K562 (cell line): ENCODE measurements at regions not wholly inside any gene's neighbourhood (a gene's known extent, or its start where the extent isn't known, plus 50 kb on each side); places are given as distances from the start of the nearest gene placed in this dataset.
A peak's percentile ranks its signal among the peaks of the same experiment; 100 is the strongest.

Experiments used
- C11orf30 ChIP-seq: fragments of 450-650 bp; IDR thresholded peaks from 2 replicates; pipeline ENCODE4 v1.6.1; 2016; ENCODE audit warnings: low read depth, mild to moderate bottlenecking
- CREM ChIP-seq: IDR thresholded peaks from 2 replicates; pipeline ENCODE4 v1.6.1; 2014; ENCODE audit warnings: antibody characterized with exemption, low read depth
- DNMT1 ChIP-seq: fragments of 450-650 bp; IDR thresholded peaks from 2 replicates; pipeline ENCODE4 v1.6.1; 2016; ENCODE audit warnings: antibody characterized with exemption, mild to moderate bottlenecking
- FOXA3 ChIP-seq, 2 experiments: fragments of 450-650 bp in 1 of 2; sonication (generic) in 1 of 2; formaldehyde crosslinking; IDR thresholded peaks in 1 of 2; conservative IDR thresholded peaks in 1 of 2; 2 replicates each; pipeline versions ENCODE4 v1.4.0 to v1.8.0; 2020 to 2022; ENCODE audit warnings: mild to moderate bottlenecking in 2 of 2, missing genetic modification reagents in 1 of 2
- ILK ChIP-seq: fragments of 450-650 bp; IDR thresholded peaks from 2 replicates; pipeline ENCODE4 v1.6.1; 2016; ENCODE audit warnings: missing genetic modification characterization, low read depth, mild to moderate bottlenecking, missing compliant biosample characterization, moderate library complexity, borderline replicate concordance
- KDM1A ChIP-seq, 2 experiments: fragments of 450-650 bp; IDR thresholded peaks; 2 replicates each; pipeline ENCODE4 v1.6.1; 2016; ENCODE audit warnings: mild to moderate bottlenecking in 2 of 2
- L3MBTL2 ChIP-seq: fragments of 450-650 bp; IDR thresholded peaks from 2 replicates; pipeline ENCODE4 v1.6.1; 2016; ENCODE audit warnings: mild to moderate bottlenecking, moderate library complexity
- MBD2 ChIP-seq: sonication (generic); IDR thresholded peaks from 2 replicates; pipeline ENCODE4 v1.6.1; 2016; ENCODE audit warnings: low read depth, borderline replicate concordance
- MEF2D ChIP-seq: conservative IDR thresholded peaks from 2 replicates; pipeline ENCODE4 v1.6.1; 2016; ENCODE audit warnings: low read depth, missing genetic modification characterization, missing compliant biosample characterization
- MTA2 ChIP-seq: fragments of 450-650 bp; IDR thresholded peaks from 2 replicates; pipeline ENCODE4 v1.6.1; 2016; ENCODE audit warnings: low read depth
- NR4A1 ChIP-seq, 2 experiments: fragments of 250-450 bp in 1 of 2; fragments of 450-650 bp in 1 of 2; sonication (Bioruptor Pico) in 1 of 2; IDR thresholded peaks; 2 replicates each; pipeline versions ENCODE4 v1.4.0 to v1.6.1; 2016 to 2020; ENCODE audit warnings: mild to moderate bottlenecking in 2 of 2, missing compliant biosample characterization in 1 of 2, missing genetic modification characterization in 1 of 2, moderate library complexity in 1 of 2
- POLR2AphosphoS5 ChIP-seq: IDR thresholded peaks from 2 replicates; pipeline ENCODE4 v1.6.1; 2011; ENCODE audit warnings: mild to moderate bottlenecking, low read depth, low read length, moderate library complexity; ENCODE audit not compliant: control insufficient read depth, insufficient read depth
- SMAD1 ChIP-seq: fragments of 150-350 bp; IDR thresholded peaks from 2 replicates; pipeline ENCODE4 v1.6.1; 2014; ENCODE audit warnings: low read length, low read depth; ENCODE audit not compliant: partially characterized antibody
- SMAD2 ChIP-seq: fragments of 150-350 bp; IDR thresholded peaks from 2 replicates; pipeline ENCODE4 v1.6.1; 2014; ENCODE audit warnings: low read depth, mild to moderate bottlenecking, low read length
- THRAP3 ChIP-seq: fragments of 450-650 bp; IDR thresholded peaks from 2 replicates; pipeline ENCODE4 v1.6.1; 2016; ENCODE audit warnings: mild to moderate bottlenecking, inconsistent platforms, borderline replicate concordance
- ZBTB17 ChIP-seq: fragments of 450-650 bp; formaldehyde crosslinking; IDR thresholded peaks from 2 replicates; pipeline ENCODE4 v1.4.0; 2020; ENCODE audit warnings: mild to moderate bottlenecking
- ZNF551 ChIP-seq: fragments of 250-450 bp; sonication (Bioruptor Pico); IDR thresholded peaks from 2 replicates; pipeline ENCODE4 v1.5.0; 2021; ENCODE audit warnings: mild to moderate bottlenecking, moderate library complexity
- TF ChIP-seq, protein P1 (sequence below): fragments of 450-650 bp; conservative IDR thresholded peaks from 2 replicates; pipeline ENCODE4 v1.6.1; 2016; ENCODE audit warnings: missing genetic modification characterization, low read depth, mild to moderate bottlenecking, missing compliant biosample characterization, moderate library complexity
- TF ChIP-seq, protein P2 (sequence below): fragments of 450-650 bp; conservative IDR thresholded peaks from 2 replicates; pipeline ENCODE4 v1.6.1; 2016; ENCODE audit warnings: missing genetic modification characterization, low read depth, mild to moderate bottlenecking, control low read depth, missing compliant biosample characterization
- TF ChIP-seq, protein P3 (sequence below): sonication (generic); formaldehyde crosslinking; IDR thresholded peaks from 2 replicates; pipeline ENCODE4 v1.8.0; 2022; ENCODE audit warnings: mild to moderate bottlenecking, missing genetic modification reagents
- TF ChIP-seq, protein P4 (sequence below), 2 experiments: fragments of 450-650 bp; IDR thresholded peaks; 2 replicates each; pipeline ENCODE4 v1.6.1; 2016

DNA sequence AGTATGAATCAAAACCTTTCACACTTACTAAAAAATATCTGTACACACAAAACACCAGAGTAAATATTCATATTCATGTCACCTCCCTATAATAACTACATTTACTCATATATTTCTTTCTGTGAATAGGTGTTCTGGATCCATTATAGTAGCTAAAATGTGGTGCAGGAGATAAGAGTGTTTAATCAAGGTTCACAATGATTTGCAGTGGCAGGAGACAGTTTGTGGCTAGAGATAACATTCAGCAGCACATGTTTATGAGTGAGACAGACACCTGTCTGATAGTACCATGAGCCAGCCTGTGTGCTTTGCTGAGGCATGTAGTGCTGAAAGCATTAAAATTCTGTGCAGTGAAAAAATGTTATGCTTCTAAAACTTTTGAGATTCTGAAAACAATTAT, 410.3 kb downstream of the SRGAP2C start (continued):
- TF ChIP-seq, protein P1, sequence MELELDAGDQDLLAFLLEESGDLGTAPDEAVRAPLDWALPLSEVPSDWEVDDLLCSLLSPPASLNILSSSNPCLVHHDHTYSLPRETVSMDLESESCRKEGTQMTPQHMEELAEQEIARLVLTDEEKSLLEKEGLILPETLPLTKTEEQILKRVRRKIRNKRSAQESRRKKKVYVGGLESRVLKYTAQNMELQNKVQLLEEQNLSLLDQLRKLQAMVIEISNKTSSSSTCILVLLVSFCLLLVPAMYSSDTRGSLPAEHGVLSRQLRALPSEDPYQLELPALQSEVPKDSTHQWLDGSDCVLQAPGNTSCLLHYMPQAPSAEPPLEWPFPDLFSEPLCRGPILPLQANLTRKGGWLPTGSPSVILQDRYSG = peak; percentile 57; the same call in 1 of the 2 replicates
- TF ChIP-seq, protein P2, sequence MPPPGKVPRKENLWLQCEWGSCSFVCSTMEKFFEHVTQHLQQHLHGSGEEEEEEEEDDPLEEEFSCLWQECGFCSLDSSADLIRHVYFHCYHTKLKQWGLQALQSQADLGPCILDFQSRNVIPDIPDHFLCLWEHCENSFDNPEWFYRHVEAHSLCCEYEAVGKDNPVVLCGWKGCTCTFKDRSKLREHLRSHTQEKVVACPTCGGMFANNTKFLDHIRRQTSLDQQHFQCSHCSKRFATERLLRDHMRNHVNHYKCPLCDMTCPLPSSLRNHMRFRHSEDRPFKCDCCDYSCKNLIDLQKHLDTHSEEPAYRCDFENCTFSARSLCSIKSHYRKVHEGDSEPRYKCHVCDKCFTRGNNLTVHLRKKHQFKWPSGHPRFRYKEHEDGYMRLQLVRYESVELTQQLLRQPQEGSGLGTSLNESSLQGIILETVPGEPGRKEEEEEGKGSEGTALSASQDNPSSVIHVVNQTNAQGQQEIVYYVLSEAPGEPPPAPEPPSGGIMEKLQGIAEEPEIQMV = 0 out of 2 replicates have a peak, but pooled peaks have one; percentile 60
- peak in 1 of 2 experiments; percentile 64; a peak in 2 of 4 replicates for TF ChIP-seq FOXA3 (CRISPR knock-in tag; conservative IDR thresholded peaks at IDR 0.05 in 1 of 2, IDR thresholded peaks at IDR 0.05 in 1 of 2)
- TF ChIP-seq MBD2 = peak; percentile 64
- no peak for TF ChIP-seq NR4A1 (CRISPR knock-in tag; IDR thresholded peaks at IDR 0.05)
- TF ChIP-seq NR4A1 (tag; IDR thresholded peaks at IDR 0.05) = peak; percentile 78
- peak; percentile 86 for TF ChIP-seq ZBTB17 (CRISPR knock-in tag)
- TF ChIP-seq ILK (tag) = no peak
- peak; percentile 60; the same call in 1 of the 2 replicates for TF ChIP-seq CREM
- no peak for TF ChIP-seq THRAP3
- peak; percentile 93 for TF ChIP-seq POLR2AphosphoS5
- no peak for TF ChIP-seq DNMT1
- TF ChIP-seq, protein P3, sequence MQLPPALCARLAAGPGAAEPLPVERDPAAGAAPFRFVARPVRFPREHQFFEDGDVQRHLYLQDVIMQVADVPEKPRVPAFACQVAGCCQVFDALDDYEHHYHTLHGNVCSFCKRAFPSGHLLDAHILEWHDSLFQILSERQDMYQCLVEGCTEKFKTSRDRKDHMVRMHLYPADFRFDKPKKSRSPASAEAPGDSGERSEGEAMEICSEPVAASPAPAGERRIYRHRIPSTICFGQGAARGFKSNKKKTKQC (CRISPR knock-in tag) = no peak
- peak; percentile 77 for TF ChIP-seq MEF2D
- TF ChIP-seq MTA2 = peak; percentile 98
- peak; percentile 57; the same call in 1 of the 2 replicates for TF ChIP-seq L3MBTL2
- TF ChIP-seq C11orf30 = peak; percentile 33; the same call in 1 of the 2 replicates
- no peak for TF ChIP-seq SMAD2
- peak; percentile 53 for TF ChIP-seq SMAD1
- peak; percentile 95 to 97 for TF ChIP-seq KDM1A (IDR thresholded peaks at IDR 0.05)
- TF ChIP-seq, protein P4, sequence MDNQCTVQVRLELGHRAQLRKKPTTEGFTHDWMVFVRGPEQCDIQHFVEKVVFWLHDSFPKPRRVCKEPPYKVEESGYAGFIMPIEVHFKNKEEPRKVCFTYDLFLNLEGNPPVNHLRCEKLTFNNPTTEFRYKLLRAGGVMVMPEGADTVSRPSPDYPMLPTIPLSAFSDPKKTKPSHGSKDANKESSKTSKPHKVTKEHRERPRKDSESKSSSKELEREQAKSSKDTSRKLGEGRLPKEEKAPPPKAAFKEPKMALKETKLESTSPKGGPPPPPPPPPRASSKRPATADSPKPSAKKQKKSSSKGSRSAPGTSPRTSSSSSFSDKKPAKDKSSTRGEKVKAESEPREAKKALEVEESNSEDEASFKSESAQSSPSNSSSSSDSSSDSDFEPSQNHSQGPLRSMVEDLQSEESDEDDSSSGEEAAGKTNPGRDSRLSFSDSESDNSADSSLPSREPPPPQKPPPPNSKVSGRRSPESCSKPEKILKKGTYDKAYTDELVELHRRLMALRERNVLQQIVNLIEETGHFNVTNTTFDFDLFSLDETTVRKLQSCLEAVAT (IDR thresholded peaks at IDR 0.05) = peak in 1 of 2 experiments; percentile 56; a peak in 1 of 4 replicates
- TF ChIP-seq ZNF551 (CRISPR knock-in tag) = no peak
